Keratinocyte (primary cell): ENCODE measurements at regions not wholly inside any gene's neighbourhood (a gene's known extent, or its start where the extent isn't known, plus 50 kb on each side); places are given as distances from the start of the nearest gene placed in this dataset.

Experiments used
- DNase-seq: peaks from one replicate; pipeline ENCODE4 v3.0.0-alpha.2; 2011; ENCODE audit warnings: low read depth, missing footprints, low spot score
- FAIRE-seq: peaks from 2 replicates; lab custom pipeline; 2011; peaks lifted over from hg19 to GRCh38; lab: Jason Lieb, UNC
- H2AFZ ChIP-seq: 2 replicates; pipeline ENCODE4 v1.6.0; 2012; ENCODE audit warnings: low read length, control low read depth, inconsistent platforms; ENCODE audit not compliant: control insufficient read depth
- H3K27ac ChIP-seq: 2 replicates; pipeline ENCODE4 v1.5.1; 2011; ENCODE audit warnings: low read length; ENCODE audit not compliant: control insufficient read depth, insufficient read depth
- H3K27me3 ChIP-seq: 3 replicates; pipeline ENCODE4 v1.6.0; 2011; ENCODE audit warnings: low read length; ENCODE audit not compliant: control insufficient read depth, insufficient read depth; ENCODE audit errors: extremely low read depth
- H3K36me3 ChIP-seq, 2 experiments: 2 replicates in 1 of 2; 3 replicates in 1 of 2; pipeline ENCODE4 v1.5.1; 2011; ENCODE audit warnings: low read length in 2 of 2, mild to moderate bottlenecking in 1 of 2; ENCODE audit not compliant: control insufficient read depth in 2 of 2, insufficient read depth in 2 of 2; ENCODE audit errors: extremely low read depth in 1 of 2
- H3K4me1 ChIP-seq: 3 replicates; pipeline ENCODE4 v1.5.1; 2011; ENCODE audit warnings: low read length; ENCODE audit not compliant: control insufficient read depth, insufficient read depth; ENCODE audit errors: extremely low read depth
- H3K4me2 ChIP-seq: 3 replicates; pipeline ENCODE4 v1.6.0; 2011; ENCODE audit warnings: low read depth, low read length; ENCODE audit not compliant: control insufficient read depth, insufficient read depth; ENCODE audit errors: extremely low read depth
- H3K4me3 ChIP-seq, 3 experiments: fragments of 200-600 bp in 1 of 3; sonication (generic) in 1 of 3; 2 replicates in 2 of 3; 3 replicates in 1 of 3; pipeline ENCODE4 v1.5.1; 2011 to 2016; ENCODE audit warnings: low read length in 3 of 3, mild to moderate bottlenecking in 3 of 3, control low read depth in 2 of 3, inconsistent platforms in 1 of 3, low read depth in 1 of 3, mixed read lengths in 1 of 3, mixed run types in 1 of 3, moderate library complexity in 1 of 3; ENCODE audit not compliant: control insufficient read depth in 2 of 3, insufficient read depth in 2 of 3; ENCODE audit errors: extremely low read depth in 1 of 3
- H3K79me2 ChIP-seq: 2 replicates; pipeline ENCODE4 v1.6.0; 2012; ENCODE audit warnings: low read length; ENCODE audit not compliant: control insufficient read depth, insufficient read depth
- H3K9ac ChIP-seq: 3 replicates; pipeline ENCODE4 v1.6.0; 2011; ENCODE audit warnings: low read length; ENCODE audit not compliant: control insufficient read depth, insufficient read depth; ENCODE audit errors: extremely low read depth
- H3K9me1 ChIP-seq: 3 replicates; pipeline ENCODE4 v1.6.0; 2011; ENCODE audit warnings: low read length; ENCODE audit not compliant: control insufficient read depth, insufficient read depth; ENCODE audit errors: extremely low read depth
- H3K9me3 ChIP-seq: 2 replicates; pipeline ENCODE4 v1.5.1; 2012; ENCODE audit warnings: low read depth, low read length; ENCODE audit not compliant: control insufficient read depth
- H4K20me1 ChIP-seq: 3 replicates; pipeline ENCODE4 v1.6.0; 2011; ENCODE audit warnings: low read length; ENCODE audit not compliant: control insufficient read depth, insufficient read depth; ENCODE audit errors: extremely low read depth
- CTCF ChIP-seq, 3 experiments: IDR thresholded peaks in 1 of 3; conservative IDR thresholded peaks in 1 of 3; optimal IDR thresholded peaks in 1 of 3; 2 replicates in 2 of 3; 3 replicates in 1 of 3; pipeline versions ENCODE3 to v1.5.1; 2011; ENCODE audit warnings: low read length in 3 of 3, mild to moderate bottlenecking in 3 of 3, moderate library complexity in 2 of 3, control low read depth in 1 of 3, inconsistent platforms in 1 of 3; ENCODE audit not compliant: insufficient read depth in 2 of 3; ENCODE audit errors: extremely low read depth in 1 of 3
- EZH2 ChIP-seq: IDR thresholded peaks from one replicate; pipeline ENCODE4 v1.6.1; 2012; ENCODE audit warnings: inconsistent platforms, mild to moderate bottlenecking, low read length, moderate library complexity
- dilution Hi-C: fragments of 300-500 bp; cut with MboI; formaldehyde crosslinking; loops from one replicate; pipeline ENCODE4 v1.7.0; 2020; ENCODE audit warnings: low sequenced_read_pairs; ENCODE audit not compliant: extremely low pct_ligation_motif_present

DNA sequence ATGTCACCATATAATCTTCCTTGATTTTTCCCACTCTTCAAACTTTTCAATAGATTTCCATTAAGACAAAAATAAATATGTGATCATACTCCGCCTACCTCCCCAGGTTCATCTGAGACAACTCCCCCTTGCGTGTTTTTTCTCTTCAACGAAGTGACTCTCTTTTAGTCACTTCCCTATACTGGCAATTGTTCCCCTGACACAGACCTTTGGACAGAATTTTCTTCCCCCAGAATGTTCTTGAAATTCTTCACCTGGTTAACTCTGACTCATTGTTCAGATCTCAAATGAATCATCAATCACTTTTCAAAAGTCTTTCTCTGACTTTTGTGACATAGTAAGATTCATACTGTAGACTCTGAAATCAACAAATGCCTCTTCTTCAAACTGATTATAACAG lies 727.3 kb upstream of the LMO3 start:
- H3K27me3 ChIP-seq = no peaks in the 10 kb centered on the region
- no peak overlapping the region for H3K4me2 ChIP-seq
- dilution Hi-C loops = no loop called here
- FAIRE-seq (no peak), DNase-seq (no peak)
- no peaks in the 10 kb centered on the region for H3K36me3 ChIP-seq
- H3K79me2 ChIP-seq = no peaks in the 10 kb centered on the region
- H3K9me1 ChIP-seq = no peaks in the 10 kb centered on the region
- H4K20me1 ChIP-seq = no peaks in the 10 kb centered on the region
- H3K27ac ChIP-seq = no peak overlapping the region
- TF ChIP-seq CTCF (optimal IDR thresholded peaks at IDR 0.05 in 1 of 3, IDR thresholded peaks at IDR 0.05 in 1 of 3, conservative IDR thresholded peaks at IDR 0.05 in 1 of 3; ENCODE audit: extremely low read depth in 1 of 3, insufficient read depth in 2 of 3, low read length in 3 of 3) = no peak
- no peak for TF ChIP-seq EZH2
- H3K9ac ChIP-seq = no peak overlapping the region
- H3K9me3 ChIP-seq = no peaks in the 10 kb centered on the region
- no peak overlapping the region for H3K4me3 ChIP-seq
- H3K4me1 ChIP-seq = no peaks in the 10 kb centered on the region
- H2AFZ ChIP-seq = no peak overlapping the region

- dilution Hi-C loops = no loop called here
- no peak for FAIRE-seq
Observed at GRCh38 chr12:17326649-17327048, 720.7 kb upstream of the LMO3 start.

More at GRCh38 chr12:17326649-17327048, 720.7 kb upstream of the LMO3 start:
- Histone ChIP-seq H2AFZ (no peak overlapping the region), H3K27me3 (no peaks in the 10 kb centered on the region), H3K4me3 (no peak overlapping the region), H3K4me2 (no peak overlapping the region), H3K9me3 (peaks cover 3% of the 10 kb centered on the region), H3K9ac (no peak overlapping the region), H3K4me1 (no peaks in the 10 kb centered on the region), H3K9me1 (no peaks in the 10 kb centered on the region), H3K79me2 (no peaks in the 10 kb centered on the region), H4K20me1 (no peaks in the 10 kb centered on the region), H3K36me3 (no peaks in the 10 kb centered on the region), H3K27ac (no peak overlapping the region)
- no peak for DNase-seq
- TF ChIP-seq EZH2 (no peak), CTCF (optimal IDR thresholded peaks at IDR 0.05 in 1 of 3, IDR thresholded peaks at IDR 0.05 in 1 of 3, conservative IDR thresholded peaks at IDR 0.05 in 1 of 3; ENCODE audit: extremely low read depth in 1 of 3, insufficient read depth in 2 of 3, low read length in 3 of 3) (no peak)
